ENCODE measurements at regions not wholly inside any gene's neighbourhood (a gene's known extent, or its start where the extent isn't known, plus 50 kb on each side); places are given as distances from the start of the nearest gene placed in this dataset.

- TF ChIP-seq CTCF (IDR thresholded peaks at IDR 0.05): no peak
- no peak for TF ChIP-seq POLR2A (IDR thresholded peaks at IDR 0.05; ENCODE audit: low read depth)
- TF ChIP-seq POLR2AphosphoS5 (IDR thresholded peaks at IDR 0.05): no peak
Measured at GRCh38 chr6:12230523-12230922, 59.6 kb upstream of the EDN1 start.

Data from esophagus muscularis mucosa (tissue), 3 donors.